ENCODE measurements at regions not wholly inside any gene's neighbourhood (a gene's known extent, or its start where the extent isn't known, plus 50 kb on each side); places are given as distances from the start of the nearest gene placed in this dataset.

DNA sequence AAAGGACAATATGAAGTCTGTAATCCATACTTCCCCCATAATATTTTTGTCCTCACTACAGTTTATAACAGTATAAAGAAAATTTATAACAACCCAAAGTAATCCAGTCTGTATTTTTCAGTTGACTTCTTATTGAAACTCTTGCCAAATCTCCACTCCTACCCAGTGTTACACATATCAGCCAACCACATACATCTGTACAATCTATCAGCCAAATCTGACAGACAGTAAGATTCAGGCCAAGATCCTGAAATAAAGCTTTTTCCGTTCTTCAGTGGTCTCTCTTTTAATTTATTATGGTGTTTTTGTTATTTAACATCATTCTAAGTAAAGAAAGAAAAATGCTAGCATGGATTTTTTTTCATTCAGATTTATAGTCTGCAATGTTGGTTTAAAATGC is 2370.9 kb upstream of the RAG2 start:
- TF ChIP-seq, protein P1, sequence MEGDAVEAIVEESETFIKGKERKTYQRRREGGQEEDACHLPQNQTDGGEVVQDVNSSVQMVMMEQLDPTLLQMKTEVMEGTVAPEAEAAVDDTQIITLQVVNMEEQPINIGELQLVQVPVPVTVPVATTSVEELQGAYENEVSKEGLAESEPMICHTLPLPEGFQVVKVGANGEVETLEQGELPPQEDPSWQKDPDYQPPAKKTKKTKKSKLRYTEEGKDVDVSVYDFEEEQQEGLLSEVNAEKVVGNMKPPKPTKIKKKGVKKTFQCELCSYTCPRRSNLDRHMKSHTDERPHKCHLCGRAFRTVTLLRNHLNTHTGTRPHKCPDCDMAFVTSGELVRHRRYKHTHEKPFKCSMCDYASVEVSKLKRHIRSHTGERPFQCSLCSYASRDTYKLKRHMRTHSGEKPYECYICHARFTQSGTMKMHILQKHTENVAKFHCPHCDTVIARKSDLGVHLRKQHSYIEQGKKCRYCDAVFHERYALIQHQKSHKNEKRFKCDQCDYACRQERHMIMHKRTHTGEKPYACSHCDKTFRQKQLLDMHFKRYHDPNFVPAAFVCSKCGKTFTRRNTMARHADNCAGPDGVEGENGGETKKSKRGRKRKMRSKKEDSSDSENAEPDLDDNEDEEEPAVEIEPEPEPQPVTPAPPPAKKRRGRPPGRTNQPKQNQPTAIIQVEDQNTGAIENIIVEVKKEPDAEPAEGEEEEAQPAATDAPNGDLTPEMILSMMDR (IDR thresholded peaks at IDR 0.05; ENCODE audit: poor library complexity, severe bottlenecking): no peak
- no peak for TF ChIP-seq EZH2 (IDR thresholded peaks at IDR 0.05; ENCODE audit: borderline replicate concordance, insufficient read depth, low read length, poor library complexity, severe bottlenecking)
- TF ChIP-seq EP300 (conservative IDR thresholded peaks at IDR 0.05; ENCODE audit: poor library complexity, severe bottlenecking): no peak
- no peak for TF ChIP-seq MXI1 (conservative IDR thresholded peaks at IDR 0.05; ENCODE audit: poor library complexity, severe bottlenecking)
- TF ChIP-seq RAD21 (conservative IDR thresholded peaks at IDR 0.05): no peak
- TF ChIP-seq POLR2AphosphoS5 (IDR thresholded peaks at IDR 0.05): no peak
- TF ChIP-seq, protein P2, sequence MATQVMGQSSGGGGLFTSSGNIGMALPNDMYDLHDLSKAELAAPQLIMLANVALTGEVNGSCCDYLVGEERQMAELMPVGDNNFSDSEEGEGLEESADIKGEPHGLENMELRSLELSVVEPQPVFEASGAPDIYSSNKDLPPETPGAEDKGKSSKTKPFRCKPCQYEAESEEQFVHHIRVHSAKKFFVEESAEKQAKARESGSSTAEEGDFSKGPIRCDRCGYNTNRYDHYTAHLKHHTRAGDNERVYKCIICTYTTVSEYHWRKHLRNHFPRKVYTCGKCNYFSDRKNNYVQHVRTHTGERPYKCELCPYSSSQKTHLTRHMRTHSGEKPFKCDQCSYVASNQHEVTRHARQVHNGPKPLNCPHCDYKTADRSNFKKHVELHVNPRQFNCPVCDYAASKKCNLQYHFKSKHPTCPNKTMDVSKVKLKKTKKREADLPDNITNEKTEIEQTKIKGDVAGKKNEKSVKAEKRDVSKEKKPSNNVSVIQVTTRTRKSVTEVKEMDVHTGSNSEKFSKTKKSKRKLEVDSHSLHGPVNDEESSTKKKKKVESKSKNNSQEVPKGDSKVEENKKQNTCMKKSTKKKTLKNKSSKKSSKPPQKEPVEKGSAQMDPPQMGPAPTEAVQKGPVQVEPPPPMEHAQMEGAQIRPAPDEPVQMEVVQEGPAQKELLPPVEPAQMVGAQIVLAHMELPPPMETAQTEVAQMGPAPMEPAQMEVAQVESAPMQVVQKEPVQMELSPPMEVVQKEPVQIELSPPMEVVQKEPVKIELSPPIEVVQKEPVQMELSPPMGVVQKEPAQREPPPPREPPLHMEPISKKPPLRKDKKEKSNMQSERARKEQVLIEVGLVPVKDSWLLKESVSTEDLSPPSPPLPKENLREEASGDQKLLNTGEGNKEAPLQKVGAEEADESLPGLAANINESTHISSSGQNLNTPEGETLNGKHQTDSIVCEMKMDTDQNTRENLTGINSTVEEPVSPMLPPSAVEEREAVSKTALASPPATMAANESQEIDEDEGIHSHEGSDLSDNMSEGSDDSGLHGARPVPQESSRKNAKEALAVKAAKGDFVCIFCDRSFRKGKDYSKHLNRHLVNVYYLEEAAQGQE (IDR thresholded peaks at IDR 0.05; ENCODE audit: borderline replicate concordance): no peak
- no peak for TF ChIP-seq TAF1 (IDR thresholded peaks at IDR 0.05; ENCODE audit: low read depth)
